Hepatocyte (in vitro differentiated cells): ENCODE measurements at regions not wholly inside any gene's neighbourhood (a gene's known extent, or its start where the extent isn't known, plus 50 kb on each side); places are given as distances from the start of the nearest gene placed in this dataset.

Source experiments
- CTCF ChIP-seq: fragments of 200-600 bp; sonication (generic); IDR thresholded peaks from 2 replicates; pipeline ENCODE4 v1.5.1; 2016; ENCODE audit warnings: antibody characterized with exemption, mild to moderate bottlenecking; ENCODE audit not compliant: poor library complexity
- EZH2 ChIP-seq: fragments of 200-600 bp; sonication (generic); IDR thresholded peaks from 2 replicates; pipeline ENCODE4 v1.6.1; 2016; ENCODE audit warnings: antibody characterized with exemption, mild to moderate bottlenecking, borderline replicate concordance
- EZH2phosphoT487 ChIP-seq: fragments of 200-600 bp; sonication (generic); IDR thresholded peaks from one replicate; pipeline ENCODE4 v1.6.1; 2018; ENCODE audit warnings: antibody characterized with exemption, mild to moderate bottlenecking, low read depth, moderate library complexity; ENCODE audit not compliant: unreplicated experiment, severe bottlenecking

- TF ChIP-seq CTCF (no peak), EZH2 (no peak), EZH2phosphoT487 (no peak)
Measured at GRCh38 chr4:12445711-12446235, 1017.1 kb upstream of the HS3ST1 start.
